GM12878 (cell line): ENCODE measurements at regions not wholly inside any gene's neighbourhood (a gene's known extent, or its start where the extent isn't known, plus 50 kb on each side); places are given as distances from the start of the nearest gene placed in this dataset.

Experiments
- ATAC-seq: fragments of 200-7000 bp; cut with Tn5 transposase; 3 replicates; pipeline ENCODE4 v1.9.1; 2020; ENCODE audit warnings: mild to moderate bottlenecking, moderate library complexity
- BruUV-seq: library from RNA; stranded (reverse); fragments of 400-500 nt; replicated peaks from 2 replicates; lab custom pipeline; 2021; lab: Mats Ljungman, UMichigan
- CTCF ChIA-PET: fragments of 300-600 bp; sonication (Branson Sonifier 250); formaldehyde crosslinking; extraction: SDS; loops from one replicate; lab custom pipeline; 2021; ENCODE audit warnings: inconsistent platforms; lab: Yijun Ruan, JAX
- POLR2A ChIA-PET: fragments of 350-600 bp; formaldehyde crosslinking; extraction: SDS; loops from one replicate; lab custom pipeline; 2021; ENCODE audit warnings: inconsistent platforms; lab: Charles Lee
- RAD21 ChIA-PET: fragments of 300-600 bp; sonication (Branson Sonifier 250); formaldehyde crosslinking; loops from one replicate; lab custom pipeline; 2023; ENCODE audit warnings: antibody characterized with exemption; ENCODE audit not compliant: unreplicated experiment; lab: Charles Lee
- SMC1A ChIA-PET: fragments of 300-600 bp; sonication (Branson Sonifier 250); formaldehyde crosslinking; loops from one replicate; lab custom pipeline; 2023; ENCODE audit not compliant: unreplicated experiment, uncharacterized antibody; lab: Charles Lee
- DNase-seq: peaks from one replicate; pipeline ENCODE4 v3.0.0-alpha.2; 2011; ENCODE audit warnings: low read depth, low spot score
- FAIRE-seq: peaks from 3 replicates; lab custom pipeline; 2011; peaks lifted over from hg19 to GRCh38; lab: Jason Lieb, UNC
- H2AFZ ChIP-seq: 2 replicates; pipeline ENCODE4 v1.6.0; 2011; ENCODE audit warnings: low read depth, low read length, control low read depth; ENCODE audit not compliant: control insufficient read depth
- H3K27ac ChIP-seq: 2 replicates; pipeline ENCODE4 v1.5.1; 2011; ENCODE audit warnings: control low read depth; ENCODE audit not compliant: control insufficient read depth, insufficient read depth
- H3K27me3 ChIP-seq, 2 experiments: replicated peaks in 1 of 2; 2 replicates each; pipeline versions ENCODE4 v1.6.0 to v1.6.1; 2011; ENCODE audit warnings: low read length in 1 of 2; ENCODE audit not compliant: control insufficient read depth in 2 of 2, insufficient read depth in 2 of 2
- H3K36me3 ChIP-seq, 2 experiments: 2 replicates each; pipeline ENCODE4 v1.5.1; 2011; ENCODE audit warnings: low read length in 1 of 2; ENCODE audit not compliant: control insufficient read depth in 2 of 2, insufficient read depth in 2 of 2
- H3K4me1 ChIP-seq: 2 replicates; pipeline ENCODE4 v1.6.1; 2011; ENCODE audit warnings: mild to moderate bottlenecking, low read length, moderate library complexity, mixed read lengths; ENCODE audit not compliant: control insufficient read depth, insufficient read depth
- H3K4me2 ChIP-seq: 2 replicates; pipeline ENCODE4 v1.6.0; 2011; ENCODE audit warnings: control low read depth; ENCODE audit not compliant: control insufficient read depth, insufficient read depth
- H3K4me3 ChIP-seq: fragments of 200-600 bp; sonication (generic); 2 replicates; pipeline ENCODE4 v1.5.1; 2016
- H3K79me2 ChIP-seq: 2 replicates; pipeline ENCODE4 v1.6.0; 2011; ENCODE audit warnings: low read length; ENCODE audit not compliant: control insufficient read depth, insufficient read depth
- H3K9ac ChIP-seq: 2 replicates; pipeline ENCODE4 v1.8.0; 2011; ENCODE audit warnings: low read length, control low read depth, mixed read lengths; ENCODE audit not compliant: control insufficient read depth, insufficient read depth
- H3K9me3 ChIP-seq: replicated peaks from 3 replicates; pipeline ENCODE4 v1.5.1; 2011; ENCODE audit warnings: mild to moderate bottlenecking, low read length; ENCODE audit not compliant: control insufficient read depth, insufficient read depth
- H4K20me1 ChIP-seq: 2 replicates; pipeline ENCODE4 v1.6.0; 2011; ENCODE audit not compliant: control insufficient read depth, insufficient read depth
- CEBPZ ChIP-seq: fragments of 150-350 bp; IDR thresholded peaks from 2 replicates; pipeline ENCODE4 v1.6.1; 2016; ENCODE audit warnings: low read depth, low read length
- HSF1 ChIP-seq: fragments of 150-350 bp; IDR thresholded peaks from 2 replicates; pipeline ENCODE4 v1.6.1; 2014; ENCODE audit warnings: mild to moderate bottlenecking, low read depth, low read length
- LARP7 ChIP-seq: fragments of 450-650 bp; IDR thresholded peaks from 2 replicates; pipeline ENCODE4 v1.6.1; 2017; ENCODE audit warnings: mild to moderate bottlenecking
- SMAD5 ChIP-seq: IDR thresholded peaks from 2 replicates; pipeline ENCODE4 v1.6.1; 2016; ENCODE audit warnings: antibody characterized with exemption, low read depth
- WGBS: methylation state at CpG from one replicate; pipeline ENCODE4 v1.1.6; 2016; ENCODE audit warnings: low lambda C conversion rate; ENCODE audit not compliant: insufficient replicate concordance, insufficient coverage; ENCODE audit errors: missing lambda C conversion rate; 5-methylcytosine and 5-hydroxymethylcytosine counted together
- in situ Hi-C: fragments of 300-500 bp; cut with MboI; formaldehyde crosslinking; loops from 9 replicates; pipeline ENCODE4 v1.14.3; 2018; ENCODE audit warnings: mixed read lengths
- intact Hi-C: fragments of 100-400 bp; cut with micrococcal nuclease; formaldehyde crosslinking; loops from one replicate; pipeline ENCODE4 v1.14.2; 2022; ENCODE audit not compliant: unreplicated experiment

GRCh38 chr2:172260336-172260735 lies 157.6 kb upstream of the DLX2 start (continued):
- no peak for TF ChIP-seq CEBPZ
- TF ChIP-seq HSF1 = no peak

- H3K4me2 ChIP-seq = no peak overlapping the region
- no peaks in the 10 kb centered on the region for H3K36me3 ChIP-seq
- BruUV-seq = no TSS peak
- no peaks in the 10 kb centered on the region for H3K9me3 ChIP-seq
- H3K4me1 ChIP-seq = no peaks in the 10 kb centered on the region
- H4K20me1 ChIP-seq = no peaks in the 10 kb centered on the region
- no peak overlapping the region for H3K27ac ChIP-seq
- H3K27me3 ChIP-seq = peaks cover 0 to 3% of the 10 kb centered on the region in 2 experiments; a peak in 1 of 4 replicates
- ChIA-PET CTCF (no interaction called here), RAD21 (no interaction called here), SMC1A (no interaction called here), POLR2A (no interaction called here)
- ATAC-seq (no peak), FAIRE-seq (no peak), DNase-seq (no peak)
- no peak overlapping the region for H2AFZ ChIP-seq
- no peaks in the 10 kb centered on the region for H3K79me2 ChIP-seq
- WGBS = 0% methylated on average over 1 of the region's 1 CpG
- no peak overlapping the region for H3K4me3 ChIP-seq
- TF ChIP-seq SMAD5 = no peak
- no peak for TF ChIP-seq LARP7
- no peak overlapping the region for H3K9ac ChIP-seq
- intact Hi-C loops (no loop called here), in situ Hi-C loops (no loop called here)
Measured at GRCh38 chr2:172261292-172261691, 158.6 kb upstream of the DLX2 start.
